ENCODE measurements at regions not wholly inside any gene's neighbourhood (a gene's known extent, or its start where the extent isn't known, plus 50 kb on each side); places are given as distances from the start of the nearest gene placed in this dataset.

DNA sequence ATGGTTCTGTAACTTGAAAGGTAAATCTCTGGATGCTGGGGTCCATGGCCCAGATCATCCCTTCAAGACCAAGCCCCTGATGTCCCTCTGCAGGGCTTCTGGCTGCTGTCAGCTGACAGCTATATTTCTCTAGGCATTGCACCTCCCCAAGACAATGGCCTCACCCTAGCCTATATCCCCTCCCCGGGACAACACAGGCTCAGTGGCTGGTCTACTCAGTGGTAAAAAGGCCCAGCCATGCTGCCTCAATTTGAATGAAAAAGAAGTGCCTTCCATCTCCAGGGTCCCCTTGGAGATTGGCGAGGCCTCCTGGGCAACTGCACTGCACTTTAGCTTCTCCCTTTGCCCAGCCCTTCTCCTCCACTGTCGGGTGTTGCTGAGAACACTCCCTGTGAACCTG, 602.8 kb downstream of the CDH26 start:
- WGBS, 2 donors = 85 to 89% methylated on average over 3 of the region's 3 CpGs
- H3K4me3 ChIP-seq = no peak overlapping the region
- no peak overlapping the region for H3K27ac ChIP-seq
- TF ChIP-seq CTCF (IDR thresholded peaks at IDR 0.05) = no peak
- peaks cover 0 to 42% (median 16%) of the 10 kb centered on the region in 7 donors for H3K27me3 ChIP-seq
- H3K36me3 ChIP-seq = no peaks in the 10 kb centered on the region
- H3K4me1 ChIP-seq = no peaks in the 10 kb centered on the region
- intact Hi-C loops (cut with DNase I) = no loop called here
- ATAC-seq (no peak), DNase-seq (no peak)
- no peaks in the 10 kb centered on the region for H3K9me3 ChIP-seq

DNA sequence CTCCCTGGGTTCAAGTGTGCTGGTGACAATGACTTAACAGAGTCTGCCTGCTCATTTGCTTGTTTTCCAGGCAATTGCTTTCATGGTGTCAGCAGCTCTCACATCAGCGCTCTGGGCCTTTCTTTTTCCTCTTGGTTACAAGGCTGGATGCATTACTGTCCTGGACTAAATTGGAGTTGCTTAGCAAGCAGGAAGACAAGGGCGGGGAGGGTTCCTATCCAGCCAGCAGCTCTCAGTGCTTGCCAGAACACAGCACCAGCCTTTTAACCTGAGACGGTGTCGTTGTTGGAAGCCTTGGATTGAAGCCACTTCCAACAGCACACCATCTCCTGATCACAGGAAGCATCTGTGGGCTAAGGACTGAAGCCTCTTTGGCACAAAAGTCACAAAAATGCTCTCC, 606.9 kb downstream of the CDH26 start:
- Histone ChIP-seq H3K4me1 (no peaks in the 10 kb centered on the region), H3K27me3 (peaks cover 0 to 18% (median under 1%) of the 10 kb centered on the region in 7 donors), H3K27ac (no peak overlapping the region), H3K9me3 (no peaks in the 10 kb centered on the region), H3K36me3 (no peaks in the 10 kb centered on the region), H3K4me3 (no peak overlapping the region)
- ATAC-seq (no peak), DNase-seq (no peak)
- intact Hi-C loops (cut with DNase I) = no loop called here
- TF ChIP-seq CTCF (IDR thresholded peaks at IDR 0.05) = no peak
- WGBS, 2 donors = 50 to 51% methylated on average over 4 of the region's 4 CpGs

GRCh38 chr20:60565551-60565950, 607.3 kb downstream of the CDH26 start:
- H3K36me3 ChIP-seq = no peaks in the 10 kb centered on the region
- no peak overlapping the region for H3K27ac ChIP-seq
- H3K4me3 ChIP-seq = no peak overlapping the region
- intact Hi-C loops (cut with DNase I) = no loop called here
- no peaks in the 10 kb centered on the region for H3K9me3 ChIP-seq
- no peak for ATAC-seq
- WGBS, 2 donors = 58 to 68% methylated on average over 5 of the region's 5 CpGs
- no peaks in the 10 kb centered on the region for H3K4me1 ChIP-seq
- no peak for DNase-seq
- TF ChIP-seq CTCF (IDR thresholded peaks at IDR 0.05) = no peak
- H3K27me3 ChIP-seq = peaks cover 0 to 13% (median 0%) of the 10 kb centered on the region in 7 donors

DNA sequence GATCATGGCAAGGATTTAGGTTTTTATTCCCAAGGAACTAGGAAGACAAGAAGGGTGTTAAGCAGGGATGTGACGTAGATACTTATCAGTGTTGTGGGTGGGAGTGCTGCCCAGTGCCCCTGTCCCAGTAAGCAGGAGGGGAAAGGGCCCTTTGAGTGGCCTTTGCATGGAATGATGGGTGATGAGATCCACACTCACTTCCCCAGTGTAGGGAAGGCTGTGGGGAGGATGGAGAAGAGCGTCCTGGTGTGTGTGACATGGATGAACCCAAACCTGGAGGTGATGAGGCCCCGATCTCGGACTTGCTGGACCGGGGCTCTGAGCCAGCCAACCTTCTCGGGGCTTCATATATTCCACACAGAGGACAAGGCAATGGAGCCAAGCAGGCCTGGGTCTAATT, 610.9 kb downstream of the CDH26 start:
- Histone ChIP-seq H3K4me3 (no peak overlapping the region), H3K36me3 (no peaks in the 10 kb centered on the region), H3K27ac (no peak overlapping the region), H3K9me3 (no peaks in the 10 kb centered on the region), H3K27me3 (peaks cover 0 to 7% (median 0%) of the 10 kb centered on the region in 7 donors), H3K4me1 (no peaks in the 10 kb centered on the region)
- intact Hi-C loops (cut with DNase I) = no loop called here
- DNase-seq (no peak), ATAC-seq (no peak)
- 92 to 93% methylated on average over 6 of the region's 6 CpGs for WGBS, 2 donors
- TF ChIP-seq CTCF (IDR thresholded peaks at IDR 0.05) = no peak

Measured in heart right ventricle (tissue), 16 donors.